HUDEP-2 (cell line): ENCODE measurements at regions not wholly inside any gene's neighbourhood (a gene's known extent, or its start where the extent isn't known, plus 50 kb on each side); places are given as distances from the start of the nearest gene placed in this dataset.
"Not testable (repeated sequence)": the region's sequence is repeated elsewhere in the genome, so short reads cannot be mapped to it uniquely, and the experiment has no call there.

Experiments used
- DNase-seq, 76 experiments: peaks; one replicate each; lab custom pipeline; 2025; ENCODE audit not compliant: unreplicated experiment in 76 of 76; lab: John Stamatoyannopoulos, UW

DNA sequence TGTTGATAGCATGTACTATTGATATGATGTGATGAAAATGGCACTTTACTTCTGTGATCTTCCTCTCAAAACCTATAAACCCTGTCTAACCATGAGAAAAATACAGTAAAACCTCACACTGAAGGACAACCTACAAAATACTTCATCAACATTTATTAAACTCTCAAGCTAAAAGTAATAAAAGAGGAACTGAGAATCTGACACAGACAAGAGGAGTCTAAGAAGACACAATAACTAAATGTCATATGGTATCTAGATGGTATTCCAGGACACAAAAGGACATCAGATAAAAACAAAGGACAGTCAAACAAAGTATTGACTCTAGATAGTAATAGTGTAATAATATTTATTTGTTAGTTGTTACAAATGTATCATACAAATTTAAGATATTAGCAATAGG, 655.3 kb downstream of the SH3BGRL start:
- no peak for DNase-seq

DNA sequence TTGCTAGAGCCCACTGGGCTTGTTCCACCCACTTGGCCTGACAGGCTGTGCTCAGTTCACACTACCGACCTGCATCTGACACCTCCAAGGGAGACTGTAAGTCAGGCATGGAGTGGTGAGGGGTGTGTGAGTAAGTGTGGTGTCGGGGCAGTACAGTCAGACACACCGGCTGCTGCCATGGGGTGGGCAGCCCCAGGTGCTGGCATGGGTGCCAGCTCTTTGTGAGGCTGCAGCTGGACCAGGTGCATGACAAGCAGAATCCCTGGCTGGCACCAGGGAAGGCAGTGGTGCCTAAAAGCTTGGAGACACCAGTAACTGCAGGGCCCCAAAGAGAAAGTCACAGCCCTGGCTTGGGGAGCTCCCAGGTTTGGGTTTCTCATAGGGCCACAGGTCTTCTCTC, 665.0 kb downstream of the SH3BGRL start:
- no peak for DNase-seq

DNA sequence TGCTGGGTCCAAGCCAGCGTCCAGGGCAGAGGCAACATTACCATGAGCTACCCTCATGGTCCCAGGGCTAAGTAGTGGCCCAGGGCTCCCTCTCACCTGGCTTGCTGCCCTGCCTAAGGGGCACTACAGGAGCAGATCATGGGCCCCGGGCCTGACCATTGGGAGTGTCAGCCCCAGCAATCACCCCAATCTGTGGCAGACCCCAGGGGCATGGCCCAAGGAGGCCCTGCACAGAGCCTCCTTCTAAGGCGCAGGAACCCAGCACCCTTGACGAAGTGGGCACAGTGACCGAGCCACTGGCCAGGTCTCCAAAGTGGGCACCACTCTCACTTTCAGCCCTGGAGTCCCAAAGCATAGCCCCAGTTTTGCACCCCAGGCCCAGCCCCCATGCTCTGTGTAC, 667.1 kb downstream of the SH3BGRL start:
- no peak for DNase-seq

DNA sequence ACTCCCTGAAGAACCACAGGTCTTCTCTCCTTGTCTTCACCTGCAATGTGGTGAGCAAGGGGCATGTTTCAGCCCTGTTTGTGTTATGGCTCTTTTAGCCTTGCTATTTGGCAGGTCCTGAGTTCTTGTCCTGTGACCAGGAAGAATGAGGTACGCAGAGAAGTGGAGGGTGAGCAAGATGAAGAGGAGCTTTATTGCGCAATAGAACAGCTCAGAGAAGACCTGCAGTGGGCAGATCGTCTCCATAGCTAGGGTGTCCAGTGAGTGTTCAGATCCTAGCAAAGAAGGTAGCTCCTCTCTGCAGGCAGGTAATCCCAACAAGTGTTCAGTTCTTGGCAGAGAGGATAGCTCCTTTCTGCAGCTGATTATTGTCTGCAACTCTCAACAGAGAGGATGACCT, 672.9 kb downstream of the SH3BGRL start:
- no peak for DNase-seq

DNA sequence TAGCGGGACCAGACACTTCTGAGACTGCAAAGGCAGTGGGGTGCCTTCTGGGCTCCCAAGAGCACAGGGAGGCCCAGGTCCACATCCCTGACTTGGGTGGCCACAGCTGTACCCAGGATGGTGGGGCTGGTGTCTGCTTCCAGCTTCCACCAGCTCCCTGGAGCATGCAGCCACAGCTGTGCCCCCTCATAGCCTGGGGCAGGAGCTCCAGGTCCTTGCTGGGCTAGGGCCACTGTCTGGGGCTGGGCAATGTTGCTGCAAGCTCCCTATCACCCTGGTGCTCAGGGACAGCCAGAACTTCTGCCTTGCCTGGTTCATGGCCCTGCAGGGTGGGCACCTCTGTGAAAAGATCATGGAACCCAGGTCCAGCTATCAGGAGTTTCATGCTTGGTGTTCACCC, 673.9 kb downstream of the SH3BGRL start:
- DNase-seq: no peak

DNA sequence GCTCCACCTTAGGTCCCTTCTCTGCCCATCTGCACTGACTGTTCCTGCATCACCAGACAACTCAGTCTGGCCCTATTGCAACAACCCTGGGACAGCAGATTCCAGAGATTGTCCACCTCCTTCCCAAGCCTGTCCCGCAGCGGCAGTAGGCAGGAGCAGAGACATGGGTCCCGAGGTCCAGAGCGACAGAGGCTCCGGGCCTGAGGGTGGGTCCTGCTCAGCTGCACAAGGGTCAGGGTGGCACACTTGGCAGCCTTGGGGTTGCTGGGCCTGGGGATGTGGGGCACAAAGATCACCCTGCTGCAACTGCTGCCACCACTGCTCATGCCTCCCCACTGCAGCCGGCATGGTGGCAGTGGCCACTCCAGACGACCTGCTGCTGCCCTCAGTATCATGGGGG, 674.5 kb downstream of the SH3BGRL start:
- DNase-seq: no peak

DNA sequence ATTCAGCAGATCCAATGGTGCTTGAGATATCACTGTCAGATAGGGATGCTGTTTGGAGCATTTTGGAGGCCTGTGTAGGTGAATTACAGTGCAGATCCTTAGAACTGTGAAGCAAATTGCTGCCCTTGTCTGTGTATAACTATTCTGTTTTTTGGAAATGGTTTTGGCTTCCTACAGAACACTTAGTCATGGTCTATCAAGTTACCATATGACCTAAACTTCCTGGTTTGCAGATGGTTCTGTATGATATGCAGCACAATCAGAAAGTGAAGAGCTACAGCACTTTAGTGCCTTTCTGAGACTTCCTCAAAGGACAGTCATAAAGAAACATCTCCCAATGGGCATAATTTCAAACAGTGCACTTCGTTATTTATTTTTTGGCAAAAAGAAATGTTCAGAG, 688.6 kb downstream of the SH3BGRL start:
- peak in 3 of 76 experiments; percentile 1 to 18 (median 1) for DNase-seq

DNA sequence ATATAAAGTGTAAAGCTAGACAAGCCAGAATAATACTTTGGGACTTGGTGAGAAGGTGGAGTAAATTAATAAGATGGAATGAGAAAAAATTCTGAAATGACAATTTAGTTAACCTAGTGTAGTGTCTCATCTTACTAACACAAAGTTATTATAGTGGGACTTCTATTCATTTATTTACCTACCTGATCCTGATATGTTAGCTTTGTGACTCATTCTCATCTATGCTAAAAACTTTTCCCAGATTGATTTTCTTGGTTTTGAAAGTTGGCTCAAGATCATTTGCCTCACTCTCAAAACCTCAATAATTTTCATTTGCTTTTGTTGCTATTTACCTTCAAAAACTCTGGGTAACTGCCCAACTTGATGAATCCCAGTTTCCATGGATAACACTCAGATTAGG, 698.6 kb downstream of the SH3BGRL start:
- no peak for DNase-seq

DNA sequence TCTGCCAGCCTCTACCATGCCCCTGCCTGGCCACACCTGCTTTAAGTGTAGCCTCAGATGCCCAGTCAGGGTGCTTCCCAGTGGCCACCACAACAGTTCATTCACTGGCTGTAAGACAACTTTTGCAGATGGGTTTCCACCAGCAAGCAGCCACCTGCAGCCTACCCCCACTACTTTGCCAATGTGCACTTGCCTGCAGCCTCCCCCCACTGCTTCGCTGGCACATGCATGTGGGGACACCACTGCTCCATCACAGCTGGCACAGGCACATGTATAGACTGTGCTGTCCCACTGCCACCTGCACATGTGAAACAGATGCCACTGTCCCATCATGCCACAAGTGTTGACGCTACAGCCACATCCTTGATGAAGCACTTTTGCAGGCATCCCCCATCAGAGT, 723.9 kb downstream of the SH3BGRL start:
- no peak for DNase-seq

DNA sequence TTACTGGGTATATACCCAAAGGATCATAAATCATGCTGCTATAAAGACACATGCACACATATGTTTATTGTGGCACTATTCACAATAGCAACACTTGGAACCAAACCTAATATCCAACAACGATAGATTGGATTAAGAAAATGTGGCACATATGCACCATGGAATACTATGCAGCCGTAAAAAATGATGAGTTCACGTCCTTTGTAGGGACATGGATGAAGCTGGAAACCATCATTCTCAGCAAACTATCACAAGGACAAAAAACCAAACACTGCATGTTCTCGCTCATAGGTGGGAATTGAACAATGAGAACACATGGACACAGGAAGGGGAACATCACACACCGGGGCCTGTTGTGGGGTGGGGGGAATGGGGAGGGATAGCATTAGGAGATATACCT, 744.0 kb downstream of the SH3BGRL start:
- not testable (repeated sequence) for DNase-seq

DNA sequence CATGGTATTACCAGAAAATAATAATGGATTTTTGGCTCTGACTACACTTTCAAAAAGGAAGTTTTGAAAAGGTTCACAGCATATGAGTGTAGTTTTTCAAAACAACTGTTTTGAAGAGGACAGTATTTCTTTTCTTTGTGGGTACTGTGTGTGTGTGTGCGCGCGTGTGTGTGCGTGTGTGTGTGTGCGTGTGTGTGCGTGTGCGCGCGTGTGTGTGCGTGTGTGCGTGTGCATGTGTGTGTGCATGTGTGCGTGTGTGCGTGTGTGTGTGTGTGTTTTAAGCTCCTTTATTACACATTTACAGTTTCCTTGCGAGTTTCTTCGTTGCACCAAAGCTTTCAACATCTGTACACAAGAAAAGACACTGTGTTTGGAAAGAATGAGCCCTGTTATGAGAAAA, 755.4 kb downstream of the SH3BGRL start:
- DNase-seq: no peak

DNA sequence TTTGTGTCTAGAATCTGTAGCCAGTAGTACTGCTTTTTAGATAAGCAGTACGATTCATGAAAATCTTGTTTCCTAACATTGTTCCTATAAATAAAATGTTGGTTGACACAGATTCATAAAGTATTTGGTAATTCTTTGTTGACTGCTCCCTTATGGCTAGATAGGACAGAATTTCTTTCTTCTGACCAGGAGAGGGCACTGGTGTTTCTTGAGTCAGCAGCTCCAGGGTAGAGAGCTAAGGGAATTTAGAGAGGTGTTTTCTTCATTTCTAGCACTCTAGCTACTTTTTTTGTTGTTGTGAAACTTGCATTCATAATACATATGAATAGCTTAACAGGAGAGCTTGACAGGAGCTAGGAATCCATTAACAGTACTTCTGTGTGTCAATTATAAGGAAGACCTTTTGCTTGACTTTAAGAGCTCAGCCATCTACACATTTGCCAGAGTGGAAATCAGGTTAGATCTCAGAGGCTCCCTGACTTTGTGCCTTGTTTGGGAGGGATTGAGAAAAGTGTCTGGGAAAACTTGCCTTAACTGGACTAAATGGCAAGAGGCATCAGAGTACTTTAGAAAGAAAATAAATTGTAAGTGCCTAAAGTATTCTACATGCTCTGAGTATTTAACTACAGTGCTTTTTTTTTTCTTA, 756.1 kb downstream of the SH3BGRL start:
- peak in 3 of 76 experiments; percentile 0 to 10 (median 1) for DNase-seq

DNA sequence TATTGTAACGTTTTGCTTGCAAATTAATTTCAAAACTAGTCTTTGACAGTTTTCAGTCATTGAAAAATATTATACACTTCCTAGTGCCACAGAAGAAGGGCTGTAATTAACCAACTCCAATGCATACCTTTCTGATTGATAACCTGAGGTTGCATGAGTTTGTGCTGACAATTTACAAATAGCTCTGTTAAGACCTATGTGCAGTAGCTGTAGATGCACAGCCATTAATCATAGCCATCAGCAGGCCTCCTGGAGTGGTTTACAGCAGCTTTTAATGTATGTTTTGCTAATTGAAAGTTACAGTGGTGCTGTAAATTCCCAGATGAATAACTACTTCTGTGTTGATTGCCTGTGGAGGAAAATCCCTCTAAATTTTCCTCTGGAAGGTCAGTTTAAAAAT, 758.1 kb downstream of the SH3BGRL start:
- no peak for DNase-seq

DNA sequence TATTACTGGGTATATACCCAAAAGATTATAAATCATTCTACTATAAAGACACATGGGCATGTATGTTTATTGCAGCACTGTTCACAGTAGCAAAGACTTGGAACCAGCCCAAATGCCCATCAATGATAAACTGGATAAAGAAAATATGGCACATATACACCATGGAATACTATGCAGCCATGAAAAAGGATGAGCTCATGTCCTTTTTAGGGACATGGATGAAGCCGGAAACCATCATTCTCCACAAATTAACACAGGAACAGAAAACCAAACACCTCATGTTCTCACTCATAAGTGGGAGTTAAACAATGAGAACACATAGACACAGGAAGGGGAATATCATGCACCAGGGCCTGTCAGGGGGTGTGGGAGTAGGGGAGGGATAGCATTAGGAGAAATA, 772.5 kb downstream of the SH3BGRL start:
- not testable (repeated sequence) for DNase-seq

DNA sequence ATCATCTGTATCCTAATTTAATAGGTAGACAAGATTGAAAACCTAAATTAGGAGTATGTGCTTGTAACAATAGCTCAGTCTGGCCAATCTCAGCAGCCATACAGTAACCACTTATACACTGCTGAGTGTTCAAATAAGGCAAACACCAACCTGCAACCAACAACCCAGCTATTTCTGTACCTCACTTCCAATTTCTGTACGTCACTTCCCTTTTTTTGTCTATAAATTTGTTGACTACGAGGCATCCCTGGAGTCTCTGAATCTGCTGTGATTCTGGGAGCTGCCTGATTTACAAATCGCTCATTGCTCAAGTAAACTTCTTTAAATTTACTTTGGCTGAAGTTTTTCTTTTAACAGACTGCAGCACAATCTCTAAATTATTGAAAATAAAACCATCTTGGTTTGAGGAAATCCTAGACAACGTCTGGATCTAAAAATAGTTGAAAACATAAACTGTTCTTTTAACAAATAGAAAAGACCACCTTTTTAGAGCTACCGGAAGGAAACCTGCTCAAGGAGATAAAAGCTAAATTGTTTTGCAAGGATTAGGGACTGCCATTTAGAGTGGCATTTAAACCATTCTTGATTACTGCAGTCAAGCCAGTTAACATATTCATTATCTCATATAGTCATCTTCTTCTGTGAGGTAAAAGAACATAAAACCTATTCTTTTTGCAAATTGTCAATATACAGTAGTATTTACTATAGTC, 778.1 kb downstream of the SH3BGRL start:
- no peak for DNase-seq

DNA sequence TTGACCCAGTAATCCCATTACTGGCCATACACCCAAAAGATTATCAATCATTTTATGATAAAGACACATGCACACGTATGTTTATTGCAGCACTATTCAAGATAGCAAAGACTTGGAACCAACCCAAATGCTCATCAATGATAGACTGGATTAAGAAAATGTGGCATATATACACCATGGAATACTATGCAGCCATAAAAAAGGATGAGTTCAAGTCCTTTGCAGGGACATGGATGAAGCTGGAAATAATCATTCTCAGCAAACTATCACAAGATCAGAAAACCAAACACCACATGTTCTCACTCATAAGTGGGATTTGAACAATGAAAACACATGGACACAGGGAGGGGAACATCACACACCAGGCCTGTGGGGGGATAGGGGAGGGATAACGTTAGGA, 785.3 kb downstream of the SH3BGRL start:
- DNase-seq: not testable (repeated sequence)

DNA sequence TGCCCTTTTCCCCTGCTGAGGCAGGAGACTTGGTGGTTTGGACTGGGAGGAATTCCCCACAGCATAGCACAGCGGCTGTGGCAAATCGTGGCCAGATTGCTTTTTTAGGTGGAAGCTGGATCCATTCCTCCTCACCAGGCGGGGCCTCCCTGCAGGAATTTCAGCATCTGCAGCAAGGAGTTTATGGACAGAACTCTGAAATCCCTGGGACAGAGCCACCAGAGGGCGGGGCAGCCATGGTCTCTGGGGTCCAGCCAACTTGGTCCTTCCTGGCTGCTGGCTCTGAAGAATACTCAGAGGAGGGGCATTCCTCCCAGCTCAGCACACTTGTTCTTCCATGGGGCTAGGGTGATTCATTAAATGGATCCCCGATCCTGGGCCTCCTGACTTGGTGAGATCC, 794.3 kb downstream of the SH3BGRL start:
- no peak for DNase-seq

DNA sequence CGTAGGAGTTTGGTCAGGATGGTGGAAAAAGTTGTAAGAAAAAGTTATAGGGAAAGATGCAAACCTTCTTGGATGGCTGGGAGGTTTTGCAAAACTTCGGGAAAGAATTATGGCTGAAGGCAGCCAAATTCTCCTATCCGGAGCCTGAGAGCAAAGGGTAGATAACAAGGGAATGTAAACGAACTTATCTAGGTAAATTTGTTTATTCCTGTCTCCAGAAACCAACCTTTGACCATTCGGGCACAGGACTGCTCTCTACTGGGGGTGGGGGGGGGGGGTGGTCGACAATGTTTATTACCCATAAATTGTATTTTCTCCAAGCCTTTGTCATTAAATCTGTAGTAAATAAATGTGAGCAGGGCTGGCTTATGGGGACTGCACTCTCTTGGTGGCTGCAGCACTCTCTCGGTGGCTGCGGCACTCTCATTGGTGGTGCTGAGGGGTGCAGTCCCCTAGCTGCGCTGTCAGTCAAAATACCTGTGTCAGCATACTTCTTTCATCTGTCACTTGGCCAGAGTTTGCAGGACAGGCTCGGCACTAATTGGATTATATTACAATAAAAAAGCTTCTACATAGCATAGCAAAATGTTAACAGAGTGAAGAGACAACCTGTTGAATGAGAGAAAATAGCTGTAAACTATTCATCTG, 827.8 kb downstream of the SH3BGRL start:
- no peak for DNase-seq

DNA sequence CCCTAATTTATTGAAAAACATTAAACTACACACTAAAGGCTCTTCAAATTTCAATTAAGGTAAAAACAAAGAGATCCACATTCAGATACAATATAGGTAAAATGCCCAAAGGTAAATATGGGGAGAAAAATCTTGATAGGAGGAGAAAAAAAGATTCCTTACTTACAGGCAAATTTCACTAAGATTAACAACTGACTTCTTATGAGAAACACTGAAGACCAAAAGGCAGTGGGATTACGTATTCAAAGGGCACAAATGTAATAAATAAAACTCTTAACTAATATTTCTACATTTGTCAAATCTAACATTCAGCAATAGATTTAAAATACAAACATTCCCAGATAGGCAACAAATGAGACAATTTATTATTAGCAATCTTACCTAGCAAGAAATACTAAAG, 829.3 kb downstream of the SH3BGRL start:
- DNase-seq: no peak

DNA sequence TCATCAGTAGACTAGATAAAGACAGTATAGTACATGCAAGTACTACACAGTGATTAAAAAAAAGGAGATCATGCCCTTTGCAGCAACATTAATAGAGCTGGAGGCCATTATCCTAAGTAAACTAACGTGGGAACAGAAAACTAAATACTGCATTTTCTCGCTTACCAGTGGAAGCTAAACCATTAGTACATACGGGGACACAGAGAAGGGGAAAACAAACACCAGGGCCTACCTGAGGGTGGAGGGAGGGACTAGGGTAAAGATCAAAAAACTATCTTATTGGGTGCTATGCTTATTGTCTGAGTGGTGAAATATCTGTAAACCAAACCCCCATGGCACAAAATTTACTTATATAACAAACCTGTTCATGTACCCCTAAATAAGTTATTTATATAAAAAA, 836.9 kb downstream of the SH3BGRL start:
- no peak for DNase-seq

DNA sequence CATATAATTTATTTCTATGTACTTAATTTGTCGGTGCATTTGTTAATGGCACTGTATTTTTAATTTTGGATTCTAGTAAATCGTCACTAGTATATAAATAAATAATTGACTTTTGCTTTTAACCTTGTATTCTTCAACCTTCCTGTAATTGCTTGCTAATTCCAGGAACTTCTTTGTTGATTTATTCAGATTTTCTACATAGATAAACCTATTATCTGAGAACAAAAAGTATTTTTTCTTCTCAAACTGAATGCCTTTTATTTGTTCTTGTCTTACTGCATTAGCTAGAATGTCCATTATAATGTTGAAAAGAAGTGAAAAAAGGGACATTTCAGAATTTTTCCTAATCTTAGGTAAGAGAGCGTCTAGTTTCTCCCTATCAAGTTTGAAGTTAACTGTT, 839.1 kb downstream of the SH3BGRL start:
- DNase-seq: no peak

DNA sequence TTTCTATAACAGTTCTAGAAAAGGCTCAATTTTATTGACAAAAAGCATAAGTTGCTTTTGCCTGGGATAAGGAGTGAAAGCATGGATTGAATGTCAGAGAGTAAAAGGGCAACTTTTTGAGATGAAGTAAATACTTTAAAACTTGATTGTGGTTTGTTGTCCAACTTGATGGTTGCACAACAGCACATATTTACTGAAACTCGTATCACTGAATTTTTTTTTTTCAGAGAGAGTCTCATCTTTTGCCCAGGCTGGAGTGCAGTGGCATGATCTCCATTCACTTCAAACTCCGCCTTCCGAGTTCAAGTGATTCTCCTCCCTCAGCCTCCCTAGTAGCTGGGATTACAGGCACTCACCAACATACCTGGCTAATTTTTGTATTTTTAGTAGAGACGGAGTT, 856.8 kb downstream of the SH3BGRL start:
- no peak for DNase-seq
